Transverse colon (tissue), 4 donors: ENCODE measurements at regions not wholly inside any gene's neighbourhood (a gene's known extent, or its start where the extent isn't known, plus 50 kb on each side); places are given as distances from the start of the nearest gene placed in this dataset.

ENCODE experiments used
- DNase-seq: peaks from one replicate; pipeline ENCODE4 v3.0.0-alpha.2; 2019
- H3K27ac ChIP-seq, 4 donors: fragments of 200-600 bp; sonication (generic); 2 replicates each; pipeline ENCODE4 v1.5.1; 2016 to 2018; ENCODE audit warnings: inconsistent platforms in 4 of 4
- H3K27me3 ChIP-seq: fragments of 200-600 bp; sonication (generic); 2 replicates; pipeline ENCODE4 v1.5.1; 2017; ENCODE audit warnings: inconsistent platforms
- H3K36me3 ChIP-seq, 4 donors: fragments of 200-600 bp; sonication (generic); 2 replicates each; pipeline ENCODE4 v1.5.1; 2017 to 2019; ENCODE audit warnings: inconsistent platforms in 4 of 4
- H3K4me1 ChIP-seq, 4 donors: fragments of 200-600 bp; sonication (generic); 2 replicates each; pipeline ENCODE4 v1.5.1; 2017 to 2020; ENCODE audit warnings: inconsistent platforms in 4 of 4
- H3K4me3 ChIP-seq, 4 donors: fragments of 200-600 bp; sonication (generic); 1 replicate in 1 of 4; 2 replicates in 3 of 4; pipeline versions ENCODE4 v1.5.1 to v1.6.1; 2017 to 2019; ENCODE audit warnings: inconsistent platforms in 4 of 4
- H3K9me3 ChIP-seq, 2 donors: fragments of 200-600 bp; sonication (generic); 2 replicates each; pipeline ENCODE4 v1.5.1; 2017 to 2019; ENCODE audit warnings: inconsistent platforms in 2 of 2
- CTCF ChIP-seq, 5 experiments: fragments of 200-600 bp in 3 of 5; fragments of 450-650 bp in 2 of 5; sonication (generic) in 3 of 5; IDR thresholded peaks; 1 replicate in 2 of 5; 2 replicates in 3 of 5; pipeline ENCODE4 v1.5.1; 2016 to 2017; ENCODE audit warnings: antibody characterized with exemption in 5 of 5, inconsistent platforms in 3 of 5, mild to moderate bottlenecking in 2 of 5, moderate library complexity in 1 of 5
- EP300 ChIP-seq: sonication (generic); formaldehyde crosslinking; IDR thresholded peaks from one replicate; pipeline ENCODE4 v1.6.1; 2017; ENCODE audit warnings: antibody characterized with exemption, low read depth
- POLR2A ChIP-seq: fragments of 450-650 bp; IDR thresholded peaks from one replicate; pipeline ENCODE4 v1.6.1; 2016; ENCODE audit warnings: antibody characterized with exemption, mild to moderate bottlenecking, moderate library complexity
- POLR2AphosphoS5 ChIP-seq, 3 donors: sonication (generic); formaldehyde crosslinking; IDR thresholded peaks; one replicate each; pipeline ENCODE4 v1.6.1; 2016; ENCODE audit warnings: antibody characterized with exemption in 3 of 3
- WGBS, 2 donors: methylation state at CpG; one replicate each; pipeline ENCODE4 v1.1.5; 2018; ENCODE audit warnings: low coverage in 1 of 2; 5-methylcytosine and 5-hydroxymethylcytosine counted together
- in situ Hi-C, 4 donors: fragments of 200-750 bp; cut with MboI; loops; one replicate each; pipeline versions ENCODE4 v1.15.0 to v1.15.1; 2017; ENCODE audit warnings: low sequenced_read_pairs in 3 of 4, low pct_ligation_motif_present in 1 of 4, low pct_unique_long_range_greater_than_20kb in 1 of 4
- intact Hi-C: fragments of 100-400 bp; cut with DNase I; formaldehyde crosslinking; loops from one replicate; pipeline ENCODE4 v1.15.1; 2023; ENCODE audit warnings: low total_unique reads

- WGBS, 2 donors: 60 to 86% methylated on average over 2 to 12 of the region's 12 CpGs
- intact Hi-C loops: no loop called here
- TF ChIP-seq POLR2AphosphoS5 (IDR thresholded peaks at IDR 0.05): no peak
- no peak for TF ChIP-seq CTCF (IDR thresholded peaks at IDR 0.05)
- no peak for TF ChIP-seq POLR2A
- no peak for TF ChIP-seq EP300
- no peaks in the 10 kb centered on the region for H3K36me3 ChIP-seq
- no peaks in the 10 kb centered on the region for H3K27me3 ChIP-seq
- no peak overlapping the region for H3K27ac ChIP-seq
- no peaks in the 10 kb centered on the region for H3K4me1 ChIP-seq
- no peak overlapping the region for H3K4me3 ChIP-seq
- DNase-seq: no peak
- no peaks in the 10 kb centered on the region for H3K9me3 ChIP-seq
- in situ Hi-C loops: no loop called here
Observed at GRCh38 chr17:14748036-14748710, 447.3 kb downstream of the HS3ST3B1 start.

- Histone ChIP-seq H3K4me3 (no peak overlapping the region), H3K4me1 (no peaks in the 10 kb centered on the region), H3K9me3 (no peaks in the 10 kb centered on the region), H3K27ac (no peak overlapping the region), H3K27me3 (no peaks in the 10 kb centered on the region), H3K36me3 (no peaks in the 10 kb centered on the region)
- TF ChIP-seq POLR2AphosphoS5 (IDR thresholded peaks at IDR 0.05) (no peak), POLR2A (no peak), EP300 (no peak), CTCF (IDR thresholded peaks at IDR 0.05) (no peak)
- intact Hi-C loops: no loop called here
- WGBS, 2 donors: 73 to 84% methylated on average over 4 to 5 of the region's 5 CpGs
- in situ Hi-C loops: no loop called here
- DNase-seq: no peak
Observed at GRCh38 chr17:14747603-14747950, 446.7 kb downstream of the HS3ST3B1 start.

GRCh38 chr17:14746822-14747602, 446.1 kb downstream of the HS3ST3B1 start:
- no peak overlapping the region for H3K4me3 ChIP-seq
- no peaks in the 10 kb centered on the region for H3K4me1 ChIP-seq
- H3K36me3 ChIP-seq: no peaks in the 10 kb centered on the region
- H3K27ac ChIP-seq: no peak overlapping the region
- H3K27me3 ChIP-seq: no peaks in the 10 kb centered on the region
- H3K9me3 ChIP-seq: no peaks in the 10 kb centered on the region
- WGBS, 2 donors: 68% methylated on average over 8 of the region's 8 CpGs; no CpG with 5 or more reads in 1 of the 2 donors
- TF ChIP-seq CTCF (IDR thresholded peaks at IDR 0.05) (no peak), POLR2AphosphoS5 (IDR thresholded peaks at IDR 0.05) (no peak), POLR2A (no peak), EP300 (no peak)
- in situ Hi-C loops: no loop called here
- intact Hi-C loops: no loop called here
- DNase-seq: no peak

- TF ChIP-seq EP300: no peak
- TF ChIP-seq POLR2AphosphoS5 (IDR thresholded peaks at IDR 0.05): no peak
- no peak for TF ChIP-seq CTCF (IDR thresholded peaks at IDR 0.05)
- no peak for TF ChIP-seq POLR2A
- no peaks in the 10 kb centered on the region for H3K9me3 ChIP-seq
- intact Hi-C loops: no loop called here
- H3K27me3 ChIP-seq: no peaks in the 10 kb centered on the region
- WGBS, 2 donors: 78 to 89% methylated on average over 1 of the region's 1 CpG
- H3K27ac ChIP-seq: no peak overlapping the region
- H3K4me1 ChIP-seq: no peaks in the 10 kb centered on the region
- no peak for DNase-seq
- no peak overlapping the region for H3K4me3 ChIP-seq
- no peaks in the 10 kb centered on the region for H3K36me3 ChIP-seq
- in situ Hi-C loops: no loop called here
Observed at GRCh38 chr17:14745541-14745940, 444.7 kb downstream of the HS3ST3B1 start.
